WERI-Rb-1 (cell line): ENCODE measurements at regions not wholly inside any gene's neighbourhood (a gene's known extent, or its start where the extent isn't known, plus 50 kb on each side); places are given as distances from the start of the nearest gene placed in this dataset.
"Not testable (repeated sequence)": the region's sequence is repeated elsewhere in the genome, so short reads cannot be mapped to it uniquely, and the experiment has no call there.

Experiments used
- DNase-seq: peaks from one replicate; pipeline ENCODE4 v3.0.0-alpha.2; 2020
- H3K27ac ChIP-seq: fragments of 250-450 bp; sonication (Bioruptor Pico); 2 replicates; pipeline ENCODE4 v1.5.1; 2020; ENCODE audit warnings: mild to moderate bottlenecking, moderate library complexity
- H3K27me3 ChIP-seq: fragments of 250-450 bp; sonication (Bioruptor Pico); 2 replicates; pipeline ENCODE4 v1.5.1; 2021; ENCODE audit warnings: mild to moderate bottlenecking, low read depth, moderate library complexity; ENCODE audit not compliant: insufficient read depth, severe bottlenecking
- H3K36me3 ChIP-seq: fragments of 250-450 bp; sonication (Bioruptor Pico); 2 replicates; pipeline ENCODE4 v1.5.1; 2020; ENCODE audit warnings: mild to moderate bottlenecking, moderate library complexity
- H3K4me3 ChIP-seq: 2 replicates; pipeline ENCODE4 v1.5.1; 2011; ENCODE audit warnings: low read depth, mild to moderate bottlenecking, control low read depth, low read length
- H3K9me3 ChIP-seq: fragments of 250-450 bp; sonication (Bioruptor Pico); 2 replicates; pipeline ENCODE4 v1.5.1; 2021; ENCODE audit warnings: mild to moderate bottlenecking, moderate library complexity; ENCODE audit not compliant: severe bottlenecking
- CTCF ChIP-seq: IDR thresholded peaks from 2 replicates; pipeline ENCODE4 v1.5.1; 2011; ENCODE audit warnings: low read depth, mild to moderate bottlenecking, control low read depth, inconsistent platforms, low read length

- Histone ChIP-seq H3K36me3 (no peaks in the 10 kb centered on the region), H3K4me3 (no peak overlapping the region), H3K27me3 (no peaks in the 10 kb centered on the region), H3K9me3 (no peaks in the 10 kb centered on the region), H3K27ac (no peak overlapping the region)
- DNase-seq: no peak
- TF ChIP-seq CTCF: no peak
Measured at GRCh38 chr13:88718781-88719180, 1047.6 kb downstream of the SLITRK5 start.

- DNase-seq: no peak
- Histone ChIP-seq H3K27me3 (no peaks in the 10 kb centered on the region), H3K27ac (no peak overlapping the region), H3K9me3 (no peaks in the 10 kb centered on the region), H3K36me3 (no peaks in the 10 kb centered on the region), H3K4me3 (no peak overlapping the region)
- no peak for TF ChIP-seq CTCF
Measured at GRCh38 chr13:88726075-88726474, 1054.9 kb downstream of the SLITRK5 start.

GRCh38 chr13:88727236-88727635 lies 1056.1 kb downstream of the SLITRK5 start:
- not testable (repeated sequence) for DNase-seq, H3K9me3 ChIP-seq, H3K36me3 ChIP-seq, H3K27me3 ChIP-seq, H3K4me3 ChIP-seq, H3K27ac ChIP-seq

GRCh38 chr13:88729605-88730004 lies 1058.4 kb downstream of the SLITRK5 start:
- Histone ChIP-seq H3K27ac (no peak overlapping the region), H3K27me3 (no peaks in the 10 kb centered on the region), H3K4me3 (no peak overlapping the region), H3K9me3 (no peaks in the 10 kb centered on the region), H3K36me3 (no peaks in the 10 kb centered on the region)
- no peak for DNase-seq
- TF ChIP-seq CTCF: no peak

GRCh38 chr13:88736026-88736425 lies 1064.9 kb downstream of the SLITRK5 start:
- Histone ChIP-seq H3K27ac (no peak overlapping the region), H3K36me3 (no peaks in the 10 kb centered on the region), H3K4me3 (no peak overlapping the region), H3K9me3 (no peaks in the 10 kb centered on the region), H3K27me3 (no peaks in the 10 kb centered on the region)
- no peak for DNase-seq
- TF ChIP-seq CTCF: no peak

- no peaks in the 10 kb centered on the region for H3K36me3 ChIP-seq
- no peaks in the 10 kb centered on the region for H3K27me3 ChIP-seq
- no peaks in the 10 kb centered on the region for H3K9me3 ChIP-seq
- no peak for TF ChIP-seq CTCF
- H3K27ac ChIP-seq: no peak overlapping the region
- H3K4me3 ChIP-seq: no peak overlapping the region
- no peak for DNase-seq
Measured at GRCh38 chr13:88739195-88739594, 1068.0 kb downstream of the SLITRK5 start.
